ENCODE measurements at regions not wholly inside any gene's neighbourhood (a gene's known extent, or its start where the extent isn't known, plus 50 kb on each side); places are given as distances from the start of the nearest gene placed in this dataset.

DNA sequence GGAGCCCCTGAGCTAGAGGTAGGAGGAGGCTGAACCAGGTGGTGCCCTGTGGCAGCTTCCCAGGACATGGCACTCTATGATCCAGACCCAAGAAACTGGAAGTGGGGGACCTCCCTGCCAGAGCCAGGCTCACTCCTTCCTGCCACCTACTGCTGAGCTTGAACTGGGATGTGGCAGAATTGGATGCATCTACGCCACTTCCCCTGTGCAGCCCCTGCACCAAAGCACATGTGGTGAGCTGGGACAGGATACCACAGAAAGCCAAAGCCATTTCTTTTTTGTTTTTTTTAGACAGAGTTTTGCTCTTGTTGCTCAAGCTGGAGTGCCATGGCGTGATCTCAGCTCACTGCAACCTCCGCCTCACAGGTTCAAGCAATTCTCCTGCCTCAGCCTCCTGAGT is 518.0 kb upstream of the PPP2R3A start:
- Histone ChIP-seq H3K9ac (ENCODE audit: insufficient read depth, low read length, poor library complexity, severe bottlenecking) (no peak overlapping the region), H3K4me3 (replicated peaks in 1 of 3; ENCODE audit: low read depth in 2 of 3, low read length in 3 of 3) (no peak overlapping the region), H3K4me1 (ENCODE audit: control insufficient read depth in 1 of 2, insufficient read depth in 2 of 2, low read length in 2 of 2) (no peaks in the 10 kb centered on the region), H2AFZ (ENCODE audit: insufficient read depth, low read depth, low read length, poor library complexity, severe bottlenecking) (no peak overlapping the region), H3K9me3 (replicated peaks in 1 of 2; ENCODE audit: control insufficient read depth in 1 of 2, insufficient read depth in 1 of 2, low read length in 2 of 2) (no peaks in the 10 kb centered on the region), H3K27ac (ENCODE audit: low read depth in 1 of 2, low read length in 2 of 2) (no peak overlapping the region), H3K4me2 (replicated peaks; ENCODE audit: extremely low read depth, low read length, poor library complexity, severe bottlenecking) (no peak overlapping the region), H3K27me3 (ENCODE audit: control insufficient read depth in 2 of 2, insufficient read depth in 2 of 2, low read length in 2 of 2) (no peaks in the 10 kb centered on the region), H3K79me2 (ENCODE audit: insufficient read depth, low read length) (no peaks in the 10 kb centered on the region), H4K20me1 (ENCODE audit: insufficient read depth, low read length) (no peaks in the 10 kb centered on the region), H3K36me3 (replicated peaks in 1 of 2; ENCODE audit: control insufficient read depth in 1 of 2, insufficient read depth in 2 of 2, low read length in 2 of 2) (no peaks in the 10 kb centered on the region)
- Mint-ChIP-seq H3K36me3 (no peaks in the 10 kb centered on the region), H3K4me1 (peaks cover 10% of the 10 kb centered on the region), H3K4me3 (no peak overlapping the region), H3K27ac (no peak overlapping the region), H3K9me3 (peaks cover 0 to 8% (median 0%) of the 10 kb centered on the region in 7 donors), H3K27me3 (ENCODE audit: low read depth in 3 of 3) (peaks cover 0 to 2% (median 2%) of the 10 kb centered on the region in 3 donors)
- no peak for DNase-seq
- intact Hi-C loops (cut with micrococcal nuclease), result no loop called here
- WGBS (ENCODE audit: insufficient coverage), result 83% methylated on average over 3 of the region's 3 CpGs
- TF ChIP-seq, protein P1, sequence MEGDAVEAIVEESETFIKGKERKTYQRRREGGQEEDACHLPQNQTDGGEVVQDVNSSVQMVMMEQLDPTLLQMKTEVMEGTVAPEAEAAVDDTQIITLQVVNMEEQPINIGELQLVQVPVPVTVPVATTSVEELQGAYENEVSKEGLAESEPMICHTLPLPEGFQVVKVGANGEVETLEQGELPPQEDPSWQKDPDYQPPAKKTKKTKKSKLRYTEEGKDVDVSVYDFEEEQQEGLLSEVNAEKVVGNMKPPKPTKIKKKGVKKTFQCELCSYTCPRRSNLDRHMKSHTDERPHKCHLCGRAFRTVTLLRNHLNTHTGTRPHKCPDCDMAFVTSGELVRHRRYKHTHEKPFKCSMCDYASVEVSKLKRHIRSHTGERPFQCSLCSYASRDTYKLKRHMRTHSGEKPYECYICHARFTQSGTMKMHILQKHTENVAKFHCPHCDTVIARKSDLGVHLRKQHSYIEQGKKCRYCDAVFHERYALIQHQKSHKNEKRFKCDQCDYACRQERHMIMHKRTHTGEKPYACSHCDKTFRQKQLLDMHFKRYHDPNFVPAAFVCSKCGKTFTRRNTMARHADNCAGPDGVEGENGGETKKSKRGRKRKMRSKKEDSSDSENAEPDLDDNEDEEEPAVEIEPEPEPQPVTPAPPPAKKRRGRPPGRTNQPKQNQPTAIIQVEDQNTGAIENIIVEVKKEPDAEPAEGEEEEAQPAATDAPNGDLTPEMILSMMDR (IDR thresholded peaks at IDR 0.05), result no peak

DNA sequence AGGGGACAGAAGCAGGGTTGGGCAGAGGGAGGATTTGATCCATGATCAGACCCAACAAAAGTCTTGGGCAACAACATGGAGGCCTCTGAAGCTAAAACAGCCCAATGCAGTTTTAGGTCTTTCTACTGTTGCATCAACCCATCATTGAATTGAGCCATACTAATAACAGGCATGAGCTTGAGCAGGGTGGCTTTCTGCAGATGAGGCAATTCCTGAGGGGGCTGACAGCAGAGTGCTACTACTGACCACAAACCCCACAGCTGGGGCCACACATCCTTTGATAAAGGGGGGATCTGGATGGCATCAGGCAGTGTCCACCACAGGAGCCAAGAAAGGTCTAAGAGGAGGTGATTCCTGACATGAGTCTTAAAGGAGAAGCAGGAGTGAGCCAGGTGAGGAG is 517.0 kb upstream of the PPP2R3A start:
- intact Hi-C loops (cut with micrococcal nuclease), result no loop called here
- Histone ChIP-seq H3K4me2 (replicated peaks; ENCODE audit: extremely low read depth, low read length, poor library complexity, severe bottlenecking) (no peak overlapping the region), H3K4me1 (ENCODE audit: control insufficient read depth in 1 of 2, insufficient read depth in 2 of 2, low read length in 2 of 2) (no peaks in the 10 kb centered on the region), H4K20me1 (ENCODE audit: insufficient read depth, low read length) (no peaks in the 10 kb centered on the region), H3K27ac (ENCODE audit: low read depth in 1 of 2, low read length in 2 of 2) (no peak overlapping the region), H3K79me2 (ENCODE audit: insufficient read depth, low read length) (no peaks in the 10 kb centered on the region), H3K36me3 (replicated peaks in 1 of 2; ENCODE audit: control insufficient read depth in 1 of 2, insufficient read depth in 2 of 2, low read length in 2 of 2) (no peaks in the 10 kb centered on the region), H3K4me3 (replicated peaks in 1 of 3; ENCODE audit: low read depth in 2 of 3, low read length in 3 of 3) (no peak overlapping the region), H3K9ac (ENCODE audit: insufficient read depth, low read length, poor library complexity, severe bottlenecking) (no peak overlapping the region), H3K9me3 (replicated peaks in 1 of 2; ENCODE audit: control insufficient read depth in 1 of 2, insufficient read depth in 1 of 2, low read length in 2 of 2) (no peaks in the 10 kb centered on the region), H2AFZ (ENCODE audit: insufficient read depth, low read depth, low read length, poor library complexity, severe bottlenecking) (no peak overlapping the region), H3K27me3 (ENCODE audit: control insufficient read depth in 2 of 2, insufficient read depth in 2 of 2, low read length in 2 of 2) (no peaks in the 10 kb centered on the region)
- H3K36me3 Mint-ChIP-seq, result no peaks in the 10 kb centered on the region
- peaks cover 10% of the 10 kb centered on the region for H3K4me1 Mint-ChIP-seq
- peaks cover 0 to 7% (median 0%) of the 10 kb centered on the region in 7 donors for H3K9me3 Mint-ChIP-seq
- H3K27me3 Mint-ChIP-seq (ENCODE audit: low read depth in 3 of 3), result peaks cover 0 to 2% (median 1%) of the 10 kb centered on the region in 3 donors
- no peak overlapping the region for H3K27ac Mint-ChIP-seq
- DNase-seq, result no peak
- TF ChIP-seq, protein P1 (IDR thresholded peaks at IDR 0.05), result no peak
- H3K4me3 Mint-ChIP-seq, result no peak overlapping the region
